GM12878 (cell line): ENCODE measurements at regions not wholly inside any gene's neighbourhood (a gene's known extent, or its start where the extent isn't known, plus 50 kb on each side); places are given as distances from the start of the nearest gene placed in this dataset.

Experiments used
- ATAC-seq: fragments of 200-7000 bp; cut with Tn5 transposase; 3 replicates; pipeline ENCODE4 v1.9.1; 2020; ENCODE audit warnings: mild to moderate bottlenecking, moderate library complexity
- BruUV-seq: library from RNA; stranded (reverse); fragments of 400-500 nt; replicated peaks from 2 replicates; lab custom pipeline; 2021; lab: Mats Ljungman, UMichigan
- CTCF ChIA-PET: fragments of 300-600 bp; sonication (Branson Sonifier 250); formaldehyde crosslinking; extraction: SDS; loops from one replicate; lab custom pipeline; 2021; ENCODE audit warnings: inconsistent platforms; lab: Yijun Ruan, JAX
- POLR2A ChIA-PET: fragments of 350-600 bp; formaldehyde crosslinking; extraction: SDS; loops from one replicate; lab custom pipeline; 2021; ENCODE audit warnings: inconsistent platforms; lab: Charles Lee
- RAD21 ChIA-PET: fragments of 300-600 bp; sonication (Branson Sonifier 250); formaldehyde crosslinking; loops from one replicate; lab custom pipeline; 2023; ENCODE audit warnings: antibody characterized with exemption; ENCODE audit not compliant: unreplicated experiment; lab: Charles Lee
- SMC1A ChIA-PET: fragments of 300-600 bp; sonication (Branson Sonifier 250); formaldehyde crosslinking; loops from one replicate; lab custom pipeline; 2023; ENCODE audit not compliant: unreplicated experiment, uncharacterized antibody; lab: Charles Lee
- DNase-seq: peaks from one replicate; pipeline ENCODE4 v3.0.0-alpha.2; 2011; ENCODE audit warnings: low read depth, low spot score
- FAIRE-seq: peaks from 3 replicates; lab custom pipeline; 2011; peaks lifted over from hg19 to GRCh38; lab: Jason Lieb, UNC
- H2AFZ ChIP-seq: 2 replicates; pipeline ENCODE4 v1.6.0; 2011; ENCODE audit warnings: low read depth, low read length, control low read depth; ENCODE audit not compliant: control insufficient read depth
- H3K27ac ChIP-seq: 2 replicates; pipeline ENCODE4 v1.5.1; 2011; ENCODE audit warnings: control low read depth; ENCODE audit not compliant: control insufficient read depth, insufficient read depth
- H3K27me3 ChIP-seq, 2 experiments: replicated peaks in 1 of 2; 2 replicates each; pipeline versions ENCODE4 v1.6.0 to v1.6.1; 2011; ENCODE audit warnings: low read length in 1 of 2; ENCODE audit not compliant: control insufficient read depth in 2 of 2, insufficient read depth in 2 of 2
- H3K36me3 ChIP-seq, 2 experiments: 2 replicates each; pipeline ENCODE4 v1.5.1; 2011; ENCODE audit warnings: low read length in 1 of 2; ENCODE audit not compliant: control insufficient read depth in 2 of 2, insufficient read depth in 2 of 2
- H3K4me1 ChIP-seq: 2 replicates; pipeline ENCODE4 v1.6.1; 2011; ENCODE audit warnings: mild to moderate bottlenecking, low read length, moderate library complexity, mixed read lengths; ENCODE audit not compliant: control insufficient read depth, insufficient read depth
- H3K4me2 ChIP-seq: 2 replicates; pipeline ENCODE4 v1.6.0; 2011; ENCODE audit warnings: control low read depth; ENCODE audit not compliant: control insufficient read depth, insufficient read depth
- H3K4me3 ChIP-seq: fragments of 200-600 bp; sonication (generic); 2 replicates; pipeline ENCODE4 v1.5.1; 2016
- H3K79me2 ChIP-seq: 2 replicates; pipeline ENCODE4 v1.6.0; 2011; ENCODE audit warnings: low read length; ENCODE audit not compliant: control insufficient read depth, insufficient read depth
- H3K9ac ChIP-seq: 2 replicates; pipeline ENCODE4 v1.8.0; 2011; ENCODE audit warnings: low read length, control low read depth, mixed read lengths; ENCODE audit not compliant: control insufficient read depth, insufficient read depth
- H3K9me3 ChIP-seq: replicated peaks from 3 replicates; pipeline ENCODE4 v1.5.1; 2011; ENCODE audit warnings: mild to moderate bottlenecking, low read length; ENCODE audit not compliant: control insufficient read depth, insufficient read depth
- H4K20me1 ChIP-seq: 2 replicates; pipeline ENCODE4 v1.6.0; 2011; ENCODE audit not compliant: control insufficient read depth, insufficient read depth
- CEBPB ChIP-seq, 2 experiments: fragments of 150-350 bp in 1 of 2; IDR thresholded peaks; 2 replicates each; pipeline ENCODE4 v1.6.1; 2012 to 2014; ENCODE audit warnings: low read depth in 2 of 2, low read length in 2 of 2, borderline replicate concordance in 1 of 2, inconsistent platforms in 1 of 2
- CUX1 ChIP-seq: IDR thresholded peaks from 2 replicates; pipeline ENCODE4 v1.6.1; 2012; ENCODE audit warnings: improper control_type of control experiment, low read depth, low read length; ENCODE audit not compliant: insufficient replicate concordance
- FOXK2 ChIP-seq: fragments of 450-650 bp; IDR thresholded peaks from 2 replicates; pipeline ENCODE4 v1.6.1; 2017; ENCODE audit warnings: mild to moderate bottlenecking, moderate library complexity
- GABPA ChIP-seq: IDR thresholded peaks from 2 replicates; pipeline ENCODE4 v1.6.1; 2014; ENCODE audit warnings: antibody characterized with exemption, low read depth, mild to moderate bottlenecking, inconsistent platforms
- HSF1 ChIP-seq: fragments of 150-350 bp; IDR thresholded peaks from 2 replicates; pipeline ENCODE4 v1.6.1; 2014; ENCODE audit warnings: mild to moderate bottlenecking, low read depth, low read length
- MEF2B ChIP-seq: fragments of 450-650 bp; IDR thresholded peaks from 2 replicates; pipeline ENCODE4 v1.6.1; 2018; ENCODE audit warnings: mild to moderate bottlenecking, moderate library complexity; ENCODE audit not compliant: partially characterized antibody, poor library complexity, severe bottlenecking
- MLLT1 ChIP-seq: fragments of 450-650 bp; IDR thresholded peaks from 2 replicates; pipeline ENCODE4 v1.6.1; 2016; ENCODE audit warnings: mild to moderate bottlenecking
- NRF1 ChIP-seq: conservative IDR thresholded peaks from 2 replicates; pipeline ENCODE4 v1.6.1; 2011; ENCODE audit warnings: mild to moderate bottlenecking, low read depth, low read length, improper control_type of control experiment
- RAD51 ChIP-seq: fragments of 450-650 bp; IDR thresholded peaks from 2 replicates; pipeline ENCODE4 v1.6.1; 2016; ENCODE audit warnings: moderate library complexity, mild to moderate bottlenecking, inconsistent platforms
- SREBF1 ChIP-seq: IDR thresholded peaks from 2 replicates; pipeline ENCODE4 v1.6.1; 2012; ENCODE audit warnings: mild to moderate bottlenecking, low read length
- TCF7 ChIP-seq: IDR thresholded peaks from 2 replicates; pipeline ENCODE4 v1.6.1; 2014; ENCODE audit warnings: antibody characterized with exemption, borderline replicate concordance
- ZBED1 ChIP-seq: IDR thresholded peaks from 2 replicates; pipeline ENCODE4 v1.6.1; 2016; ENCODE audit warnings: borderline replicate concordance
- ZNF687 ChIP-seq: fragments of 450-650 bp; IDR thresholded peaks from 2 replicates; pipeline ENCODE4 v1.6.1; 2017; ENCODE audit warnings: mild to moderate bottlenecking, moderate library complexity
- in situ Hi-C: fragments of 300-500 bp; cut with MboI; formaldehyde crosslinking; loops from 9 replicates; pipeline ENCODE4 v1.14.3; 2018; ENCODE audit warnings: mixed read lengths
- intact Hi-C: fragments of 100-400 bp; cut with micrococcal nuclease; formaldehyde crosslinking; loops from one replicate; pipeline ENCODE4 v1.14.2; 2022; ENCODE audit not compliant: unreplicated experiment

- Histone ChIP-seq H2AFZ (no peak overlapping the region), H3K4me2 (no peak overlapping the region), H3K27ac (no peak overlapping the region), H3K4me3 (no peak overlapping the region), H3K9ac (no peak overlapping the region), H4K20me1 (no peaks in the 10 kb centered on the region), H3K79me2 (no peaks in the 10 kb centered on the region), H3K36me3 (no peaks in the 10 kb centered on the region), H3K27me3 (no peaks in the 10 kb centered on the region), H3K9me3 (no peaks in the 10 kb centered on the region), H3K4me1 (no peaks in the 10 kb centered on the region)
- ChIA-PET CTCF (interaction anchor here (0.8 kb wide), 1 partner anchor 924 kb away, joined by 3 read pairs; no protein-coding TSS in a partner anchor), SMC1A (interaction anchor here (0.6 to 1.3 kb wide), 2 partner anchors 11 to 42 kb away, joined by 3 to 5 read pairs; no protein-coding TSS in a partner anchor), POLR2A (no interaction called here), RAD21 (no interaction called here)
- FAIRE-seq = no peak
- intact Hi-C loops (no loop called here), in situ Hi-C loops (no loop called here)
- no TSS peak for BruUV-seq
- no peak for DNase-seq
- no peak for ATAC-seq
- no peak for TF ChIP-seq ZBED1
- no peak for TF ChIP-seq ZNF687
- TF ChIP-seq FOXK2 = no peak
- TF ChIP-seq SREBF1 = no peak
- no peak for TF ChIP-seq TCF7
- TF ChIP-seq MLLT1 = no peak
- TF ChIP-seq GABPA = no peak
- TF ChIP-seq NRF1 = no peak
- TF ChIP-seq RAD51 = no peak
- TF ChIP-seq MEF2B = no peak
- TF ChIP-seq HSF1 = no peak
- TF ChIP-seq CUX1 = no peak
- TF ChIP-seq CEBPB (IDR thresholded peaks at IDR 0.05; ENCODE audit: borderline replicate concordance in 1 of 2, low read depth in 2 of 2, low read length in 2 of 2) = no peak
Observed at GRCh38 chr13:87358319-87358718, 312.9 kb upstream of the SLITRK5 start.
